K562 (cell line): ENCODE measurements at regions not wholly inside any gene's neighbourhood (a gene's known extent, or its start where the extent isn't known, plus 50 kb on each side); places are given as distances from the start of the nearest gene placed in this dataset.

ENCODE experiments used
- ATAC-seq: fragments of 200-7000 bp; cut with Tn5 transposase; 3 replicates; pipeline ENCODE4 v1.9.1; 2020; ENCODE audit warnings: moderate library complexity
- BruUV-seq: library from RNA; stranded (reverse); fragments of 400-500 nt; replicated peaks from 2 replicates; lab custom pipeline; 2021; lab: Mats Ljungman, UMichigan
- CTCF ChIA-PET: fragments of 300-600 bp; formaldehyde crosslinking; extraction: SDS; loops from one replicate; lab custom pipeline; 2021; ENCODE audit warnings: low intra/inter-chr PET ratio; lab: Yijun Ruan, JAX
- POLR2A ChIA-PET: fragments of 300-600, 350-650 bp; sonication (Branson Sonifier 250); formaldehyde crosslinking; extraction: SDS; loops from one replicate; lab custom pipeline; 2021; ENCODE audit warnings: antibody characterized with exemption, inconsistent platforms; lab: Yijun Ruan, JAX
- DNase-seq, 4 experiments: peaks; one replicate each; pipeline versions ENCODE4 v3.0.0 to v3.0.0-alpha.2; 2011 to 2018; ENCODE audit warnings: low spot score in 3 of 4, mixed read lengths in 3 of 4; ENCODE audit errors: extremely low read depth in 1 of 4
- FAIRE-seq: peaks from 2 replicates; lab custom pipeline; 2011; peaks lifted over from hg19 to GRCh38; lab: Jason Lieb, UNC
- H2AFZ ChIP-seq: 2 replicates; pipeline ENCODE4 v1.6.0; 2011; ENCODE audit warnings: low read depth, low read length, control low read depth, inconsistent platforms
- H3K27ac ChIP-seq: fragments of 200-600 bp; 3 replicates; pipeline ENCODE4 v1.8.0; 2011; ENCODE audit warnings: low read depth, mild to moderate bottlenecking, control low read depth, inconsistent platforms, low read length, moderate library complexity, mixed read lengths; ENCODE audit errors: extremely low read depth
- H3K27me3 ChIP-seq, 2 experiments: fragments of 300-600 bp in 1 of 2; 2 replicates in 1 of 2; 3 replicates in 1 of 2; pipeline versions ENCODE4 v1.6.0 to v1.8.0; 2011; ENCODE audit warnings: inconsistent platforms in 2 of 2, low read length in 2 of 2, mild to moderate bottlenecking in 1 of 2, mixed read lengths in 1 of 2, moderate library complexity in 1 of 2; ENCODE audit not compliant: control insufficient read depth in 2 of 2, insufficient read depth in 2 of 2
- H3K36me3 ChIP-seq: fragments of 300-600 bp; 3 replicates; pipeline ENCODE4 v1.8.0; 2011; ENCODE audit warnings: mild to moderate bottlenecking, low read length, inconsistent platforms; ENCODE audit not compliant: control insufficient read depth, insufficient read depth
- H3K4me1 ChIP-seq, 2 experiments: fragments of 200-600 bp in 1 of 2; replicated peaks in 1 of 2; 2 replicates in 1 of 2; 3 replicates in 1 of 2; pipeline versions ENCODE4 v1.5.1 to v1.8.0; 2011; ENCODE audit warnings: inconsistent platforms in 2 of 2, low read length in 2 of 2, mild to moderate bottlenecking in 1 of 2, mixed read lengths in 1 of 2, moderate library complexity in 1 of 2; ENCODE audit not compliant: control insufficient read depth in 2 of 2, insufficient read depth in 2 of 2
- H3K4me2 ChIP-seq: 2 replicates; pipeline ENCODE4 v1.6.1; 2011; ENCODE audit warnings: low read length, control low read depth, inconsistent platforms, mixed read lengths; ENCODE audit not compliant: insufficient read depth
- H3K4me3 ChIP-seq: fragments of 200-600 bp; sonication (generic), shearing (Covaris generic); 2 replicates; pipeline ENCODE4 v1.5.1; 2016; ENCODE audit warnings: control low read depth, inconsistent platforms
- H3K79me2 ChIP-seq: fragments of 200-600 bp; 3 replicates; pipeline ENCODE4 v1.8.0; 2011; ENCODE audit warnings: low read length, inconsistent platforms; ENCODE audit not compliant: control insufficient read depth, insufficient read depth
- H3K9ac ChIP-seq, 2 experiments: 2 replicates each; pipeline versions ENCODE4 v1.6.0 to v1.6.1; 2011; ENCODE audit warnings: low read depth in 2 of 2, low read length in 2 of 2, control low read depth in 1 of 2, inconsistent platforms in 1 of 2, mild to moderate bottlenecking in 1 of 2, mixed read lengths in 1 of 2; ENCODE audit not compliant: insufficient read depth in 1 of 2
- H3K9me1 ChIP-seq: one replicate; pipeline ENCODE4 v1.6.0; 2011; ENCODE audit warnings: inconsistent platforms, mild to moderate bottlenecking, low read length, moderate library complexity; ENCODE audit not compliant: control insufficient read depth, insufficient read depth
- H3K9me3 ChIP-seq: replicated peaks from 2 replicates; pipeline ENCODE4 v1.5.1; 2011; ENCODE audit warnings: low read depth, low read length, inconsistent platforms; ENCODE audit not compliant: control insufficient read depth, insufficient read depth
- H4K20me1 ChIP-seq: replicated peaks from 2 replicates; pipeline ENCODE4 v1.6.1; 2011; ENCODE audit warnings: low read length, inconsistent platforms, mixed read lengths; ENCODE audit not compliant: control insufficient read depth, insufficient read depth
- CBFA2T2 ChIP-seq: fragments of 450-650 bp; conservative IDR thresholded peaks from 2 replicates; pipeline ENCODE4 v1.6.1; 2017; ENCODE audit warnings: mild to moderate bottlenecking
- HNRNPUL1 ChIP-seq: fragments of 200-400 bp; formaldehyde crosslinking; IDR thresholded peaks from 2 replicates; pipeline ENCODE4 v1.6.1; 2017; ENCODE audit warnings: low read length
- IRF2 ChIP-seq: sonication (generic); formaldehyde crosslinking; IDR thresholded peaks from 2 replicates; pipeline ENCODE4 v1.8.1; 2022; ENCODE audit warnings: mild to moderate bottlenecking, missing genetic modification reagents
- MAFF ChIP-seq: IDR thresholded peaks from 2 replicates; pipeline ENCODE4 v1.6.1; 2012; ENCODE audit warnings: low read length, improper control_type of control experiment
- MBD2 ChIP-seq: sonication (generic); IDR thresholded peaks from 2 replicates; pipeline ENCODE4 v1.6.1; 2016; ENCODE audit warnings: low read depth, borderline replicate concordance
- MEF2D ChIP-seq: conservative IDR thresholded peaks from 2 replicates; pipeline ENCODE4 v1.6.1; 2016; ENCODE audit warnings: low read depth, missing genetic modification characterization, missing compliant biosample characterization
- RFX5 ChIP-seq: IDR thresholded peaks from 2 replicates; pipeline ENCODE4 v1.6.1; 2011; ENCODE audit warnings: low read depth, mild to moderate bottlenecking, improper control_type of control experiment, low read length
- SMAD2 ChIP-seq: fragments of 150-350 bp; IDR thresholded peaks from 2 replicates; pipeline ENCODE4 v1.6.1; 2014; ENCODE audit warnings: low read depth, mild to moderate bottlenecking, low read length
- SMAD3 ChIP-seq: fragments of 450-650 bp; formaldehyde crosslinking; conservative IDR thresholded peaks from 2 replicates; pipeline ENCODE4 v1.4.0; 2020; ENCODE audit warnings: mild to moderate bottlenecking
- ZNF143 ChIP-seq: sonication (generic); formaldehyde crosslinking; IDR thresholded peaks from 2 replicates; pipeline ENCODE4 v1.9.0; 2022; ENCODE audit warnings: mild to moderate bottlenecking, missing genetic modification reagents
- ZNF197 ChIP-seq: fragments of 200-800 bp; sonication (Bioruptor generic); IDR thresholded peaks from 2 replicates; pipeline ENCODE4 v1.6.1; 2016; ENCODE audit warnings: low read depth, missing genetic modification characterization, missing compliant biosample characterization
- ZNF23 ChIP-seq: fragments of 250-450 bp; sonication (Bioruptor Pico); IDR thresholded peaks from 2 replicates; pipeline ENCODE4 v1.4.0; 2020; ENCODE audit warnings: mild to moderate bottlenecking
- ZNF696 ChIP-seq: fragments of 250-450 bp; sonication (Bioruptor Pico); conservative IDR thresholded peaks from 2 replicates; pipeline ENCODE4 v1.4.0; 2020; ENCODE audit warnings: mild to moderate bottlenecking, moderate library complexity
- WGBS: fragments of 100-300 bp; shearing (Covaris generic); methylation state at CpG from one replicate; pipeline ENCODE4 v1.1.6; 2016; ENCODE audit warnings: low coverage, mixed read lengths; ENCODE audit not compliant: insufficient coverage; ENCODE audit errors: missing lambda C conversion rate; 5-methylcytosine and 5-hydroxymethylcytosine counted together
- in situ Hi-C: fragments of 300-500 bp; cut with MboI; formaldehyde crosslinking; loops from 4 replicates; pipeline ENCODE4 v1.15.0; 2018; ENCODE audit warnings: inconsistent platforms, mixed read lengths
- intact Hi-C: fragments of 100-400 bp; cut with micrococcal nuclease; formaldehyde crosslinking; loops from 2 replicates; pipeline ENCODE4 v1.14.2; 2022

DNA sequence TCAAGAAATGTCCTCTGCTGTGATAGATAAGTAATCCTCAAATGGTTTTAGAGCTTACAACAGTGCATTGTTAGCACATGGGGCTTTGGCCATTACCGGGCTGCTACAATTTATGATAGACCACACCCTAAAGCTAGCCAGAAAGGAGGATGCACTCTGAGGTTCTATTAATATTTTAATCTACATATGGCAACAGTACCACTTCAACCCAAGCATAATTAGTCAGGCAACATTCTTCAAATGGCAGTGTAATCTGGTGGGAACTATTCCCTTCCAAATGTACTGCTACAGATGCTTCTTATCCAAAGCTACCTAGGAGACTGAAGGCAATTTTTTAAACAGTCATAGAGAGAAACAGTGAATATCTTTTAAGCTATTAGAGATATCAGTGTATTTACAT, 697.6 kb downstream of the KCNA4 start (continued):
- TF ChIP-seq MAFF (no peak), HNRNPUL1 (no peak), ZNF696 (CRISPR knock-in tag) (no peak), SMAD2 (no peak), ZNF143 (no peak)

DNA sequence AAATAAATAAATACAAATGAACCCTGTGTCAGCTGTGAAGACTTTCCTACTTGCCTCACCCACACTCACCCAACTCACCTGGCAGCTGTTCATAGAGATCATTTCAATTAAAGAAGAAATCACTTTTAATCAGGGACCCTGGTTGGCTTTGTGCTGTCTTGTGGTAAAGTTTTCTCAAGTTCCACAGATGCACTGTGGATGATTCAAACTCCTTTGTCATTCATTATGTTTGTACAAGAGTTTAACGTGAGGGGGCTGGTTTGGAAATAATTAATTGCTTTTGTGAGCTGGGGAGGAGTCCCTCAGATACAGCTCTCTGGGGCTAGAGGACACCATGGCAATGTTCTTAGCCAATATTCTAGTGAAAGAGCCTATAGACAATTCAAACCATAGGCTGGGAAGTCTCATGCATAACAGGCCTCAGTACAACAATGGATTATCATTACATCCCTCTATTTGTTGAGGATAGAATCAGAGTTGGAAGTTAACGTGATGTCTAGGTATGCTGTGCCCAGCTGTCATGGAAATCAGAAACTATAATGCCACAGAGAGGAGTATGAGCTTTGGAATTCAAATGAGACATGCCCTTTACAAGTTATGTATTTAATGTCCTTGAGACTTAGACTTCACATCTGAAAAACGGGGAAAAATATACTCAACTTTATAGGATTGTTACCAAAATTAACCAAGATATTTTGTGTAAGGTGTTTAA, 698.5 kb downstream of the KCNA4 start:
- no peak for ATAC-seq

More for the DNA sequence above, 698.5 kb downstream of the KCNA4 start:
- H3K4me2 ChIP-seq: no peak overlapping the region
- 0% methylated on average over 3 of the region's 3 CpGs for WGBS
- CTCF ChIA-PET: no interaction called here
- FAIRE-seq (no peak), DNase-seq (no peak)
- no peaks in the 10 kb centered on the region for H3K9me3 ChIP-seq
- POLR2A ChIA-PET: no interaction called here
- intact Hi-C loops (no loop called here), in situ Hi-C loops (no loop called here)
- H3K79me2 ChIP-seq: no peaks in the 10 kb centered on the region
- TF ChIP-seq MBD2: no peak
- no peak for TF ChIP-seq ZNF197 (CRISPR knock-in tag)
- TF ChIP-seq CBFA2T2: no peak
- TF ChIP-seq MEF2D (tag): no peak
- TF ChIP-seq RFX5: no peak
- TF ChIP-seq IRF2: no peak
- TF ChIP-seq SMAD3: no peak
- no peak for TF ChIP-seq ZNF23 (CRISPR knock-in tag)
- H3K27me3 ChIP-seq: no peaks in the 10 kb centered on the region
- H3K9me1 ChIP-seq: no peaks in the 10 kb centered on the region
- no peak overlapping the region for H3K27ac ChIP-seq
- H3K36me3 ChIP-seq: no peaks in the 10 kb centered on the region
- H2AFZ ChIP-seq: no peak overlapping the region
- no peaks in the 10 kb centered on the region for H4K20me1 ChIP-seq
- no peaks in the 10 kb centered on the region for H3K4me1 ChIP-seq
- H3K9ac ChIP-seq: no peak overlapping the region
- no peak overlapping the region for H3K4me3 ChIP-seq
- no TSS peak for BruUV-seq
